SK-N-SH treated with all-trans-retinoic acid at 6 μM for 48 hours (cell line): ENCODE measurements at regions not wholly inside any gene's neighbourhood (a gene's known extent, or its start where the extent isn't known, plus 50 kb on each side); places are given as distances from the start of the nearest gene placed in this dataset.

Experiments
- ARNTL ChIP-seq: fragments of 450-650 bp; formaldehyde crosslinking; IDR thresholded peaks from 2 replicates; pipeline ENCODE4 v1.5.0; 2020; ENCODE audit warnings: low read depth, mild to moderate bottlenecking, moderate library complexity, borderline replicate concordance
- CREB5 ChIP-seq: fragments of 250-450 bp; sonication (Bioruptor Pico); IDR thresholded peaks from 2 replicates; pipeline ENCODE4 v1.5.1; 2020; ENCODE audit warnings: low read depth, mild to moderate bottlenecking, moderate library complexity
- ESRRG ChIP-seq: fragments of 250-450 bp; sonication (Bioruptor Pico); IDR thresholded peaks from 2 replicates; pipeline ENCODE4 v1.6.1; 2021; ENCODE audit warnings: mild to moderate bottlenecking
- ISL1 ChIP-seq: fragments of 250-450 bp; sonication (Bioruptor Pico); IDR thresholded peaks from 2 replicates; pipeline ENCODE4 v2.1.2; 2022; ENCODE audit warnings: mild to moderate bottlenecking, moderate library complexity
- RARB ChIP-seq: fragments of 250-450 bp; sonication (Bioruptor Pico); IDR thresholded peaks from 2 replicates; pipeline ENCODE4 v1.8.0; 2021; ENCODE audit warnings: mild to moderate bottlenecking, moderate library complexity
- ZC3H10 ChIP-seq: fragments of 250-450 bp; sonication (Bioruptor Pico); IDR thresholded peaks from 2 replicates; pipeline ENCODE4 v1.5.1; 2021; ENCODE audit warnings: mild to moderate bottlenecking, moderate library complexity
- ZFP3 ChIP-seq: fragments of 250-450 bp; sonication (Bioruptor Pico); IDR thresholded peaks from 2 replicates; pipeline ENCODE4 v1.5.0; 2020; ENCODE audit warnings: mild to moderate bottlenecking, moderate library complexity
- ZFP30 ChIP-seq: fragments of 450-650 bp; formaldehyde crosslinking; IDR thresholded peaks from 2 replicates; pipeline ENCODE4 v1.5.0; 2022; ENCODE audit warnings: mild to moderate bottlenecking, moderate library complexity
- ZNF565 ChIP-seq: fragments of 450-650 bp; formaldehyde crosslinking; conservative IDR thresholded peaks from 2 replicates; pipeline ENCODE4 v1.5.0; 2020; ENCODE audit warnings: low read depth, mild to moderate bottlenecking, moderate library complexity
- ZNF8 ChIP-seq: fragments of 450-650 bp; formaldehyde crosslinking; IDR thresholded peaks from 2 replicates; pipeline ENCODE4 v1.5.0; 2020; ENCODE audit warnings: mild to moderate bottlenecking, moderate library complexity
- TF ChIP-seq, protein P1 (sequence below): fragments of 250-450 bp; sonication (Bioruptor Pico); IDR thresholded peaks from 2 replicates; pipeline ENCODE4 v1.8.0; 2021; ENCODE audit warnings: low read depth, mild to moderate bottlenecking, moderate library complexity, borderline replicate concordance

- TF ChIP-seq ZFP30 (CRISPR knock-in tag) (no peak), ARNTL (no peak), ZNF565 (CRISPR knock-in tag) (no peak), CREB5 (CRISPR knock-in tag) (no peak), ZFP3 (no peak), ZC3H10 (no peak), RARB (CRISPR knock-in tag) (no peak), ZNF8 (CRISPR knock-in tag) (no peak), ISL1 (CRISPR knock-in tag) (no peak), ESRRG (no peak)
- TF ChIP-seq, protein P1, sequence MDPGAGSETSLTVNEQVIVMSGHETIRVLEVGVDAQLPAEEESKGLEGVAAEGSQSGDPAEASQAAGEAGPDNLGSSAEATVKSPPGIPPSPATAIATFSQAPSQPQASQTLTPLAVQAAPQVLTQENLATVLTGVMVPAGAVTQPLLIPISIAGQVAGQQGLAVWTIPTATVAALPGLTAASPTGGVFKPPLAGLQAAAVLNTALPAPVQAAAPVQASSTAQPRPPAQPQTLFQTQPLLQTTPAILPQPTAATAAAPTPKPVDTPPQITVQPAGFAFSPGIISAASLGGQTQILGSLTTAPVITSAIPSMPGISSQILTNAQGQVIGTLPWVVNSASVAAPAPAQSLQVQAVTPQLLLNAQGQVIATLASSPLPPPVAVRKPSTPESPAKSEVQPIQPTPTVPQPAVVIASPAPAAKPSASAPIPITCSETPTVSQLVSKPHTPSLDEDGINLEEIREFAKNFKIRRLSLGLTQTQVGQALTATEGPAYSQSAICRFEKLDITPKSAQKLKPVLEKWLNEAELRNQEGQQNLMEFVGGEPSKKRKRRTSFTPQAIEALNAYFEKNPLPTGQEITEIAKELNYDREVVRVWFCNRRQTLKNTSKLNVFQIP (CRISPR knock-in tag), result no peak
Measured at GRCh38 chr14:54342806-54343205, 54.0 kb upstream of the CDKN3 start.
